ENCODE measurements at regions not wholly inside any gene's neighbourhood (a gene's known extent, or its start where the extent isn't known, plus 50 kb on each side); places are given as distances from the start of the nearest gene placed in this dataset.

- H3K27ac ChIP-seq (ENCODE audit: control insufficient read depth, insufficient read depth, low read length) = no peak overlapping the region
- H3K27me3 ChIP-seq (ENCODE audit: control insufficient read depth, extremely low read depth, insufficient read depth, low read length) = peaks cover 4% of the 10 kb centered on the region
- no peak overlapping the region for H3K4me3 ChIP-seq (ENCODE audit: control insufficient read depth in 2 of 3, extremely low read depth in 1 of 3, insufficient read depth in 2 of 3, low read depth in 1 of 3, low read length in 3 of 3)
- H4K20me1 ChIP-seq (ENCODE audit: control insufficient read depth, extremely low read depth, insufficient read depth, low read length) = no peaks in the 10 kb centered on the region
- H3K36me3 ChIP-seq (ENCODE audit: control insufficient read depth in 2 of 2, extremely low read depth in 1 of 2, insufficient read depth in 2 of 2, low read length in 2 of 2) = no peaks in the 10 kb centered on the region
- H3K4me2 ChIP-seq (ENCODE audit: control insufficient read depth, extremely low read depth, insufficient read depth, low read depth, low read length) = no peak overlapping the region
- no peaks in the 10 kb centered on the region for H3K9me3 ChIP-seq (ENCODE audit: control insufficient read depth, low read depth, low read length)
- no peak for FAIRE-seq
- no peaks in the 10 kb centered on the region for H3K79me2 ChIP-seq (ENCODE audit: control insufficient read depth, insufficient read depth, low read length)
- no peaks in the 10 kb centered on the region for H3K4me1 ChIP-seq (ENCODE audit: control insufficient read depth, extremely low read depth, insufficient read depth, low read length)
- no peak overlapping the region for H2AFZ ChIP-seq (ENCODE audit: control insufficient read depth, low read length)
- dilution Hi-C loops (cut with MboI; ENCODE audit: extremely low pct_ligation_motif_present, low sequenced_read_pairs) = no loop called here
- no peaks in the 10 kb centered on the region for H3K9me1 ChIP-seq (ENCODE audit: control insufficient read depth, extremely low read depth, insufficient read depth, low read length)
- no peak for DNase-seq (ENCODE audit: low read depth, low spot score)
- TF ChIP-seq, protein P1, sequence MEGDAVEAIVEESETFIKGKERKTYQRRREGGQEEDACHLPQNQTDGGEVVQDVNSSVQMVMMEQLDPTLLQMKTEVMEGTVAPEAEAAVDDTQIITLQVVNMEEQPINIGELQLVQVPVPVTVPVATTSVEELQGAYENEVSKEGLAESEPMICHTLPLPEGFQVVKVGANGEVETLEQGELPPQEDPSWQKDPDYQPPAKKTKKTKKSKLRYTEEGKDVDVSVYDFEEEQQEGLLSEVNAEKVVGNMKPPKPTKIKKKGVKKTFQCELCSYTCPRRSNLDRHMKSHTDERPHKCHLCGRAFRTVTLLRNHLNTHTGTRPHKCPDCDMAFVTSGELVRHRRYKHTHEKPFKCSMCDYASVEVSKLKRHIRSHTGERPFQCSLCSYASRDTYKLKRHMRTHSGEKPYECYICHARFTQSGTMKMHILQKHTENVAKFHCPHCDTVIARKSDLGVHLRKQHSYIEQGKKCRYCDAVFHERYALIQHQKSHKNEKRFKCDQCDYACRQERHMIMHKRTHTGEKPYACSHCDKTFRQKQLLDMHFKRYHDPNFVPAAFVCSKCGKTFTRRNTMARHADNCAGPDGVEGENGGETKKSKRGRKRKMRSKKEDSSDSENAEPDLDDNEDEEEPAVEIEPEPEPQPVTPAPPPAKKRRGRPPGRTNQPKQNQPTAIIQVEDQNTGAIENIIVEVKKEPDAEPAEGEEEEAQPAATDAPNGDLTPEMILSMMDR (optimal IDR thresholded peaks at IDR 0.05 in 1 of 3, IDR thresholded peaks at IDR 0.05 in 1 of 3, conservative IDR thresholded peaks at IDR 0.05 in 1 of 3; ENCODE audit: extremely low read depth in 1 of 3, insufficient read depth in 2 of 3, low read length in 3 of 3) = no peak
- no peak for TF ChIP-seq EZH2 (IDR thresholded peaks at IDR 0.05; ENCODE audit: low read length)
- H3K9ac ChIP-seq (ENCODE audit: control insufficient read depth, extremely low read depth, insufficient read depth, low read length) = no peak overlapping the region
Observed at GRCh38 chr2:239732666-239733010, 292.5 kb downstream of the NDUFA10 start.

DNA sequence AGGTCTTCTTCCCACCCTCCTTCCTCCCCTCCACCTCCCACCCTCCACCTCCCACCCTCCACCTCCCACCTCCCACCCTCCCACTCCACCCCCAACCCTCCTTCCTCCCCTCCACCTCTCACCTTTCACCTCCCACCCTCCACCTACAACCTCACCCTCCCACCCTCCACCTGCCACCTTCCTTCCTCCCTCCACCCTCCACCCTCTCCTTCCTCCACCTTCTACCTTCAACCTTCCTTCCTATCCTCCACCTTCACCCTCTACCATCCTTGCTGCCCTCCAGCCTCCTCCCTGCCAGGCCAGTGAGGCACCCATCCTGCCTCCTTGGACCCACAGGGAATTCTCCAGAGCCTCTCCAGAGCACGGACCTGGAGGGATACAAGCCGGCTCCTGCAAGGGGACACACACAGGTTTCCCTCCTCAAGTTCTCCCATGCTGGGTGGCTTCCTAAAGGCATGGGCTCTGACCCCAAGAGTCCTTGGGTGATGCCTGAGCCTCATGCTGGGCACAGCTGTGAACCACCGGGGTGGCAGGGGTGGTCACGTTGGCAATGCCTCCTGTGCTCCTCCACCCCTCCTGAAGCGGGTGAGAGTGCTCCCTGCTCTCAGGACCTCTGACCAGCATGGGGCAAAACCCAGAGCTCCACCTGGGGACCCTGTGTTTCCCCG is 293.0 kb downstream of the NDUFA10 start:
- dilution Hi-C loops (cut with MboI; ENCODE audit: extremely low pct_ligation_motif_present, low sequenced_read_pairs) = no loop called here
- Histone ChIP-seq H3K27ac (ENCODE audit: control insufficient read depth, insufficient read depth, low read length) (no peak overlapping the region), H3K79me2 (ENCODE audit: control insufficient read depth, insufficient read depth, low read length) (no peaks in the 10 kb centered on the region), H3K4me2 (ENCODE audit: control insufficient read depth, extremely low read depth, insufficient read depth, low read depth, low read length) (no peak overlapping the region), H3K4me3 (ENCODE audit: control insufficient read depth in 2 of 3, extremely low read depth in 1 of 3, insufficient read depth in 2 of 3, low read depth in 1 of 3, low read length in 3 of 3) (no peak overlapping the region), H3K9me1 (ENCODE audit: control insufficient read depth, extremely low read depth, insufficient read depth, low read length) (no peaks in the 10 kb centered on the region), H3K36me3 (ENCODE audit: control insufficient read depth in 2 of 2, extremely low read depth in 1 of 2, insufficient read depth in 2 of 2, low read length in 2 of 2) (no peaks in the 10 kb centered on the region), H3K9me3 (ENCODE audit: control insufficient read depth, low read depth, low read length) (no peaks in the 10 kb centered on the region), H3K4me1 (ENCODE audit: control insufficient read depth, extremely low read depth, insufficient read depth, low read length) (no peaks in the 10 kb centered on the region), H4K20me1 (ENCODE audit: control insufficient read depth, extremely low read depth, insufficient read depth, low read length) (no peaks in the 10 kb centered on the region), H2AFZ (ENCODE audit: control insufficient read depth, low read length) (no peak overlapping the region), H3K9ac (ENCODE audit: control insufficient read depth, extremely low read depth, insufficient read depth, low read length) (no peak overlapping the region), H3K27me3 (ENCODE audit: control insufficient read depth, extremely low read depth, insufficient read depth, low read length) (peaks cover 4% of the 10 kb centered on the region)
- TF ChIP-seq EZH2 (IDR thresholded peaks at IDR 0.05; ENCODE audit: low read length) = no peak
- TF ChIP-seq, protein P1 (optimal IDR thresholded peaks at IDR 0.05 in 1 of 3, IDR thresholded peaks at IDR 0.05 in 1 of 3, conservative IDR thresholded peaks at IDR 0.05 in 1 of 3; ENCODE audit: extremely low read depth in 1 of 3, insufficient read depth in 2 of 3, low read length in 3 of 3) = no peak
- FAIRE-seq (no peak), DNase-seq (ENCODE audit: low read depth, low spot score) (no peak)

All from keratinocyte (primary cell).